SK-N-SH (cell line): ENCODE measurements at regions not wholly inside any gene's neighbourhood (a gene's known extent, or its start where the extent isn't known, plus 50 kb on each side); places are given as distances from the start of the nearest gene placed in this dataset.

Source experiments
- CTCF ChIA-PET: fragments of 300-600, 350-600 bp; formaldehyde crosslinking; extraction: SDS; loops from one replicate; lab custom pipeline; 2021; lab: Yijun Ruan, JAX
- POLR2A ChIA-PET: fragments of 350-600 bp; sonication (Branson Sonifier 250); formaldehyde crosslinking; extraction: SDS; loops from one replicate; lab custom pipeline; 2020; ENCODE audit warnings: antibody characterized with exemption, inconsistent platforms; lab: Yijun Ruan, JAX
- DNase-seq: peaks from one replicate; pipeline ENCODE4 v3.0.0; 2012
- H2AFZ ChIP-seq: fragments of 200-600 bp; sonication (generic); 2 replicates; pipeline ENCODE4 v1.8.1; 2016; ENCODE audit warnings: antibody characterized with exemption, mild to moderate bottlenecking, low read depth
- H3F3A ChIP-seq: fragments of 200-600 bp; sonication (generic); replicated peaks from 2 replicates; pipeline ENCODE3; 2016; ENCODE audit warnings: antibody characterized with exemption, mild to moderate bottlenecking; ENCODE audit not compliant: insufficient read depth
- H3K27ac ChIP-seq, 2 experiments: fragments of 200-500 bp in 1 of 2; fragments of 200-600 bp in 1 of 2; sonication (Bioruptor generic) in 1 of 2; sonication (generic), shearing (Covaris generic) in 1 of 2; 2 replicates each; pipeline versions ENCODE4 v1.5.1 to v1.6.1; 2014 to 2016; ENCODE audit warnings: low read depth in 2 of 2, inconsistent platforms in 1 of 2, low read length in 1 of 2, mild to moderate bottlenecking in 1 of 2, mixed read lengths in 1 of 2
- H3K27me3 ChIP-seq: fragments of 200-600 bp; sonication (generic), shearing (Covaris generic); 2 replicates; pipeline ENCODE4 v1.6.1; 2016; ENCODE audit warnings: mixed run types; ENCODE audit not compliant: insufficient read depth
- H3K36me3 ChIP-seq, 2 experiments: fragments of 200-500 bp in 1 of 2; fragments of 200-600 bp in 1 of 2; sonication (Bioruptor generic) in 1 of 2; sonication (generic) in 1 of 2; replicated peaks in 1 of 2; 2 replicates each; pipeline versions ENCODE3 to v1.5.1; 2014 to 2016; ENCODE audit warnings: low read length in 1 of 2, mild to moderate bottlenecking in 1 of 2; ENCODE audit not compliant: insufficient read depth in 2 of 2, control insufficient read depth in 1 of 2
- H3K4me1 ChIP-seq, 2 experiments: fragments of 200-500 bp in 1 of 2; fragments of 200-600 bp in 1 of 2; sonication (Bioruptor generic) in 1 of 2; sonication (generic), shearing (Covaris generic) in 1 of 2; 2 replicates each; pipeline versions ENCODE4 v1.5.1 to v1.6.1; 2014 to 2016; ENCODE audit warnings: low read depth in 1 of 2, low read length in 1 of 2, mixed run types in 1 of 2; ENCODE audit not compliant: insufficient read depth in 2 of 2, control insufficient read depth in 1 of 2
- H3K4me2 ChIP-seq: fragments of 200-600 bp; sonication (generic), shearing (Covaris generic); 2 replicates; pipeline ENCODE4 v1.6.1; 2017; ENCODE audit warnings: mixed run types
- H3K4me3 ChIP-seq, 2 experiments: fragments of 200-500 bp in 1 of 2; fragments of 200-600 bp in 1 of 2; sonication (Bioruptor generic) in 1 of 2; sonication (generic), shearing (Covaris generic) in 1 of 2; 2 replicates each; pipeline versions ENCODE4 v1.5.1 to v1.8.1; 2014 to 2016; ENCODE audit warnings: low read depth in 2 of 2, inconsistent platforms in 1 of 2, low read length in 1 of 2, mild to moderate bottlenecking in 1 of 2, mixed read lengths in 1 of 2, moderate library complexity in 1 of 2
- H3K79me2 ChIP-seq: fragments of 200-600 bp; sonication (generic); 2 replicates; pipeline ENCODE4 v1.8.1; 2017; ENCODE audit warnings: mild to moderate bottlenecking; ENCODE audit not compliant: insufficient read depth
- H3K9ac ChIP-seq: fragments of 200-600 bp; sonication (generic); 2 replicates; pipeline ENCODE4 v1.6.1; 2017; ENCODE audit warnings: mixed run types
- H3K9me2 ChIP-seq: fragments of 200-600 bp; sonication (generic); 2 replicates; pipeline ENCODE4 v1.6.1; 2017; ENCODE audit warnings: mixed run types
- H3K9me3 ChIP-seq: fragments of 200-600 bp; sonication (generic); 2 replicates; pipeline ENCODE4 v1.6.1; 2017; ENCODE audit warnings: mixed run types, mild to moderate bottlenecking, moderate library complexity
- H4K20me1 ChIP-seq: fragments of 200-600 bp; sonication (generic); 2 replicates; pipeline ENCODE4 v1.6.1; 2017; ENCODE audit warnings: mild to moderate bottlenecking, mixed run types; ENCODE audit not compliant: insufficient read depth
- ELF1 ChIP-seq: IDR thresholded peaks from 2 replicates; pipeline ENCODE4 v1.4.0; 2012
- EP300 ChIP-seq, 2 experiments: IDR thresholded peaks; 2 replicates each; pipeline versions ENCODE4 v1.4.0 to v1.6.1; 2012; ENCODE audit warnings: borderline replicate concordance in 1 of 2, low read depth in 1 of 2, low read length in 1 of 2
- EZH2phosphoT487 ChIP-seq: fragments of 200-600 bp; sonication (generic); IDR thresholded peaks from 2 replicates; pipeline ENCODE4 v1.6.1; 2017; ENCODE audit warnings: low read depth, mixed run types, mild to moderate bottlenecking, antibody characterized with exemption, moderate library complexity, borderline replicate concordance
- FOSL2 ChIP-seq: IDR thresholded peaks from 2 replicates; pipeline ENCODE4 v1.4.0; 2012; ENCODE audit warnings: low read depth, mild to moderate bottlenecking, moderate library complexity, borderline replicate concordance
- GATA2 ChIP-seq: sonication (generic); formaldehyde crosslinking; IDR thresholded peaks from 2 replicates; pipeline ENCODE4 v1.5.0; 2020; ENCODE audit warnings: mild to moderate bottlenecking, missing genetic modification reagents
- IRF3 ChIP-seq: fragments of 150-350 bp; IDR thresholded peaks from 2 replicates; pipeline ENCODE4 v1.6.1; 2016; ENCODE audit warnings: mild to moderate bottlenecking, low read depth, low read length
- MAX ChIP-seq: IDR thresholded peaks from 2 replicates; pipeline ENCODE4 v1.4.0; 2012; ENCODE audit warnings: low read depth
- MEF2A ChIP-seq: IDR thresholded peaks from 2 replicates; pipeline ENCODE4 v1.4.0; 2012; ENCODE audit warnings: low read depth, borderline replicate concordance
- NFIC ChIP-seq: IDR thresholded peaks from 2 replicates; pipeline ENCODE4 v1.4.0; 2012; ENCODE audit warnings: borderline replicate concordance
- PBX3 ChIP-seq: IDR thresholded peaks from 2 replicates; pipeline ENCODE4; 2012
- POLR2AphosphoS5 ChIP-seq: IDR thresholded peaks from 2 replicates; pipeline ENCODE4 v1.6.1; 2012; ENCODE audit warnings: low read depth, low read length
- RAD21 ChIP-seq: IDR thresholded peaks from 2 replicates; pipeline ENCODE4 v1.6.1; 2012; ENCODE audit warnings: mild to moderate bottlenecking, low read length
- RCOR1 ChIP-seq: fragments of 150-350 bp; IDR thresholded peaks from 2 replicates; pipeline ENCODE4 v1.6.1; 2017; ENCODE audit warnings: antibody characterized with exemption, low read length
- REST ChIP-seq: IDR thresholded peaks from 2 replicates; pipeline ENCODE4 v1.6.1; 2012; ENCODE audit warnings: mild to moderate bottlenecking, low read depth, low read length, moderate library complexity
- RXRA ChIP-seq: IDR thresholded peaks from 2 replicates; pipeline ENCODE4 v1.4.0; 2012; ENCODE audit warnings: low read depth, mild to moderate bottlenecking, borderline replicate concordance
- SIN3A ChIP-seq: IDR thresholded peaks from 2 replicates; pipeline ENCODE4 v1.6.1; 2012; ENCODE audit warnings: low read depth, mild to moderate bottlenecking, low read length, moderate library complexity, borderline replicate concordance
- TCF12 ChIP-seq: IDR thresholded peaks from 2 replicates; pipeline ENCODE4 v1.4.0; 2012
- USF1 ChIP-seq: IDR thresholded peaks from 2 replicates; pipeline ENCODE4 v1.4.0; 2012; ENCODE audit warnings: low read depth, borderline replicate concordance
- WGBS: methylation state at CpG from one replicate; pipeline ENCODE4 v1.1.6; 2017; ENCODE audit warnings: low lambda C conversion rate; 5-methylcytosine and 5-hydroxymethylcytosine counted together

GRCh38 chr2:18889565-18890332 is 300.4 kb upstream of the NT5C1B start:
- Histone ChIP-seq H2AFZ (no peak overlapping the region), H3K4me3 (no peak overlapping the region), H3K36me3 (no peaks in the 10 kb centered on the region), H3K27ac (peak overlapping the region in 1 of 2 experiments; percentile 0; a peak in 1 of 4 replicates), H4K20me1 (no peaks in the 10 kb centered on the region), H3K9ac (no peak overlapping the region), H3K79me2 (no peaks in the 10 kb centered on the region), H3K27me3 (no peaks in the 10 kb centered on the region), H3K4me1 (peaks cover 0 to 8% of the 10 kb centered on the region in 2 experiments; a peak in 1 of 4 replicates), H3F3A (no peaks in the 10 kb centered on the region), H3K9me3 (no peaks in the 10 kb centered on the region), H3K9me2 (no peaks in the 10 kb centered on the region), H3K4me2 (no peak overlapping the region)
- WGBS, result 59% methylated on average over 5 of the region's 5 CpGs
- ChIA-PET CTCF (no interaction called here), POLR2A (no interaction called here)
- no peak for DNase-seq
- TF ChIP-seq NFIC, result 0 out of 2 replicates have a peak, but pooled peaks have one; percentile 6
- no peak for TF ChIP-seq POLR2AphosphoS5
- no peak for TF ChIP-seq REST
- TF ChIP-seq EP300 (IDR thresholded peaks at IDR 0.05; ENCODE audit: borderline replicate concordance in 1 of 2, low read depth in 1 of 2, low read length in 1 of 2), result no peak
- TF ChIP-seq FOSL2, result 0 out of 2 replicates have a peak, but pooled peaks have one; percentile 7
- no peak for TF ChIP-seq USF1
- TF ChIP-seq MAX, result no peak
- peak; percentile 28; the same call in 1 of the 2 replicates for TF ChIP-seq PBX3
- TF ChIP-seq IRF3, result no peak
- TF ChIP-seq ELF1, result no peak
- TF ChIP-seq SIN3A, result no peak
- peak; percentile 42; the same call in 1 of the 2 replicates for TF ChIP-seq TCF12
- peak; percentile 64; the same call in 1 of the 2 replicates for TF ChIP-seq MEF2A
- TF ChIP-seq RCOR1, result no peak
- no peak for TF ChIP-seq RAD21
- TF ChIP-seq RXRA, result no peak
- TF ChIP-seq GATA2 (CRISPR knock-in tag), result no peak
- no peak for TF ChIP-seq EZH2phosphoT487
